Liver (tissue), 8 donors: ENCODE measurements at regions not wholly inside any gene's neighbourhood (a gene's known extent, or its start where the extent isn't known, plus 50 kb on each side); places are given as distances from the start of the nearest gene placed in this dataset.

Experiments used
- DNase-seq: peaks from one replicate; pipeline ENCODE4 v3.0.0-alpha.2; 2017; ENCODE audit warnings: low spot score
- H3K27ac ChIP-seq, 2 donors: one replicate each; pipeline ENCODE4 v1.7.0; 2013; ENCODE audit warnings: inconsistent platforms in 2 of 2, low read length in 2 of 2, control low read depth in 1 of 2, low read depth in 1 of 2, mild to moderate bottlenecking in 1 of 2
- H3K27me3 ChIP-seq, 4 donors: one replicate each; pipeline versions ENCODE4 v1.6.1 to v1.7.0; 2013; ENCODE audit warnings: low read length in 3 of 4, inconsistent platforms in 1 of 4, mild to moderate bottlenecking in 1 of 4, moderate library complexity in 1 of 4; ENCODE audit not compliant: control insufficient read depth in 4 of 4, insufficient read depth in 4 of 4
- H3K36me3 ChIP-seq, 4 donors: one replicate each; pipeline versions ENCODE4 v1.6.1 to v1.7.0; 2013; ENCODE audit warnings: low read length in 3 of 4, mild to moderate bottlenecking in 3 of 4, low read depth in 1 of 4, moderate library complexity in 1 of 4; ENCODE audit not compliant: control insufficient read depth in 4 of 4, insufficient read depth in 3 of 4
- H3K4me1 ChIP-seq, 4 donors: one replicate each; pipeline versions ENCODE4 v1.6.1 to v1.7.0; 2013; ENCODE audit warnings: low read length in 3 of 4, mild to moderate bottlenecking in 3 of 4, moderate library complexity in 1 of 4; ENCODE audit not compliant: control insufficient read depth in 4 of 4, insufficient read depth in 4 of 4
- H3K4me3 ChIP-seq, 3 donors: one replicate each; pipeline versions ENCODE4 v1.6.1 to v1.7.0; 2013; ENCODE audit warnings: low read length in 3 of 3, control low read depth in 1 of 3, low read depth in 1 of 3, mild to moderate bottlenecking in 1 of 3
- H3K9ac ChIP-seq, 2 donors: one replicate each; pipeline ENCODE4 v1.7.0; 2013; ENCODE audit warnings: low read length in 2 of 2, mild to moderate bottlenecking in 2 of 2, moderate library complexity in 2 of 2, control low read depth in 1 of 2, low read depth in 1 of 2
- H3K9me3 ChIP-seq, 4 donors: one replicate each; pipeline versions ENCODE4 v1.6.1 to v1.7.0; 2013; ENCODE audit warnings: low read length in 3 of 4; ENCODE audit not compliant: control insufficient read depth in 4 of 4
- EGR1 ChIP-seq, 2 donors: IDR thresholded peaks; 2 replicates each; pipeline ENCODE4 v1.6.1; 2016 to 2018; ENCODE audit warnings: antibody characterized with exemption in 2 of 2, low read depth in 2 of 2
- FOXA1 ChIP-seq: IDR thresholded peaks from 2 replicates; pipeline ENCODE4 v1.6.1; 2016; ENCODE audit warnings: antibody characterized with exemption
- FOXA2 ChIP-seq: IDR thresholded peaks from 2 replicates; pipeline ENCODE4 v1.6.1; 2016; ENCODE audit warnings: antibody characterized with exemption
- GABPA ChIP-seq, 2 donors: IDR thresholded peaks in 1 of 2; conservative IDR thresholded peaks in 1 of 2; 2 replicates each; pipeline ENCODE4 v1.6.1; 2016; ENCODE audit warnings: antibody characterized with exemption in 2 of 2, mild to moderate bottlenecking in 1 of 2, moderate library complexity in 1 of 2
- HNF4A ChIP-seq, 2 donors: conservative IDR thresholded peaks; 2 replicates each; pipeline ENCODE4 v1.6.1; 2016; ENCODE audit warnings: antibody characterized with exemption in 2 of 2, mild to moderate bottlenecking in 2 of 2
- HNF4G ChIP-seq: IDR thresholded peaks from 2 replicates; pipeline ENCODE4 v1.6.1; 2016; ENCODE audit warnings: antibody characterized with exemption
- JUND ChIP-seq, 2 donors: IDR thresholded peaks; 2 replicates each; pipeline ENCODE4 v1.6.1; 2016; ENCODE audit warnings: antibody characterized with exemption in 2 of 2
- NR2F2 ChIP-seq: IDR thresholded peaks from 2 replicates; pipeline ENCODE4 v1.6.1; 2016; ENCODE audit warnings: antibody characterized with exemption
- RAD21 ChIP-seq, 2 donors: IDR thresholded peaks; 2 replicates each; pipeline ENCODE4 v1.6.1; 2016; ENCODE audit warnings: antibody characterized with exemption in 2 of 2, mild to moderate bottlenecking in 2 of 2
- RXRA ChIP-seq, 2 donors: IDR thresholded peaks; 2 replicates each; pipeline ENCODE4 v1.6.1; 2017 to 2018; ENCODE audit warnings: antibody characterized with exemption in 2 of 2, mild to moderate bottlenecking in 1 of 2
- SP1 ChIP-seq: IDR thresholded peaks from 2 replicates; pipeline ENCODE4 v1.6.1; 2018; ENCODE audit warnings: antibody characterized with exemption, mild to moderate bottlenecking
- TAF1 ChIP-seq: conservative IDR thresholded peaks from 2 replicates; pipeline ENCODE4 v1.6.1; 2016; ENCODE audit warnings: antibody characterized with exemption, mild to moderate bottlenecking
- YY1 ChIP-seq: IDR thresholded peaks from 2 replicates; pipeline ENCODE4 v1.6.1; 2016; ENCODE audit warnings: antibody characterized with exemption, mild to moderate bottlenecking
- WGBS: extraction: QIAGEN DNeasy Blood & Tissue Kit; methylation state at CpG from one replicate; pipeline ENCODE4 v1.1.7; 2013; 5-methylcytosine and 5-hydroxymethylcytosine counted together
- TF ChIP-seq, protein P1 (sequence below): IDR thresholded peaks from 2 replicates; pipeline ENCODE4 v1.6.1; 2016; ENCODE audit warnings: antibody characterized with exemption
- TF ChIP-seq, protein P2 (sequence below): IDR thresholded peaks from 2 replicates; pipeline ENCODE4 v1.6.1; 2016; ENCODE audit warnings: antibody characterized with exemption
- TF ChIP-seq, protein P3 (sequence below): IDR thresholded peaks from 2 replicates; pipeline ENCODE4 v1.6.1; 2016; ENCODE audit warnings: antibody characterized with exemption
- TF ChIP-seq, protein P4 (sequence below): fragments of 150-350 bp; IDR thresholded peaks from 2 replicates; pipeline ENCODE4 v1.5.1; 2017; ENCODE audit warnings: improper control_type of control experiment, low read depth, low read length; ENCODE audit not compliant: missing input control
- TF ChIP-seq, protein P5 (sequence below): IDR thresholded peaks from 2 replicates; pipeline ENCODE4 v1.6.1; 2016; ENCODE audit warnings: antibody characterized with exemption, mild to moderate bottlenecking
- donor health status: healthy.
- donor health status: healthy.
- donor health status: healthy.
- donor health status: healthy.
- donor health status: healthy.

DNA sequence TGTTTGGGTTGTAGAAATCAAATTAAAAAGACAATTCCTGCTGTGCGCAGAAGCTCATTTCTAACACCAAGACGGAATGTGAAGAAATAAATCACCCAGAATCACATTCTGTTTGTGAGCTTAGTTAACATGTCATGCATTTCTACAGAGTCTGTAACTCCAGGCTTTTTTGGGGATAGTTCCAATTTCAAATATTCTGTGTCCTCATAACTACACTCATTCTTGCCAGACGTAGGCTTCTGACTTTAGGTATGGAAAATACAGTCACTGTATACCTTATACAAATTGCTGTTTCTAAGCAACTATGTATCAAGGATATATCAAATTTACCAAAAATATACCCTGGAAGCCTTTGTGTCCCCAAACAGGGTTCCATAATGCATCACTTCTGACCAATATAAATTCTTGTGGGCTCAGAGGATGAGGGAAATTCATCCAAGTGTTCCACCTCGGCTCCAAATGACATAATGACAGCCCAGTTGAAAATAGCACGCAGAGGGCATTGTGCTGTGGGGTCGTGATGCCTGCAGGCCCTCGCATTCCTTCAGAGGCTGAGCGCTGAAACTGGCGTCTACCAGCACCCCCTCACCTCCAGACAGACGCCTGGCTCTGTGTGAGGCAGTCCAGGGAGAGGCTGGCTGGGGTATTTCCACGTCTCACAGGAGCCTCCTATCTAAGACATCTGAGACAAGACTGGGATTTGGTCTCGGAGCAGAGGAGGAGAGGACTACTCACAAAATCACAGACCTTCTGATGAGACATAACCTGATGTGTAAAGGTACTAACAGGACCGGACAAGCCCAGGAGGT lies 79.8 kb downstream of the KLF4 start:
- no peak for DNase-seq
- 83% methylated on average over 13 of the region's 13 CpGs for WGBS
- no peak for TF ChIP-seq GABPA (IDR thresholded peaks at IDR 0.05 in 1 of 2, conservative IDR thresholded peaks at IDR 0.05 in 1 of 2)
- TF ChIP-seq RAD21 (IDR thresholded peaks at IDR 0.05): no peak
- TF ChIP-seq YY1: no peak
- TF ChIP-seq, protein P1, sequence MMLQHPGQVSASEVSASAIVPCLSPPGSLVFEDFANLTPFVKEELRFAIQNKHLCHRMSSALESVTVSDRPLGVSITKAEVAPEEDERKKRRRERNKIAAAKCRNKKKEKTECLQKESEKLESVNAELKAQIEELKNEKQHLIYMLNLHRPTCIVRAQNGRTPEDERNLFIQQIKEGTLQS: no peak
- TF ChIP-seq SP1: no peak
- TF ChIP-seq NR2F2: no peak
- no peak for TF ChIP-seq TAF1
- TF ChIP-seq FOXA1: no peak
- no peak for TF ChIP-seq EGR1 (IDR thresholded peaks at IDR 0.05; ENCODE audit: low read depth in 2 of 2)
- TF ChIP-seq HNF4A (conservative IDR thresholded peaks at IDR 0.05): no peak
- TF ChIP-seq JUND (IDR thresholded peaks at IDR 0.05): no peak
- TF ChIP-seq HNF4G: no peak
- TF ChIP-seq, protein P2, sequence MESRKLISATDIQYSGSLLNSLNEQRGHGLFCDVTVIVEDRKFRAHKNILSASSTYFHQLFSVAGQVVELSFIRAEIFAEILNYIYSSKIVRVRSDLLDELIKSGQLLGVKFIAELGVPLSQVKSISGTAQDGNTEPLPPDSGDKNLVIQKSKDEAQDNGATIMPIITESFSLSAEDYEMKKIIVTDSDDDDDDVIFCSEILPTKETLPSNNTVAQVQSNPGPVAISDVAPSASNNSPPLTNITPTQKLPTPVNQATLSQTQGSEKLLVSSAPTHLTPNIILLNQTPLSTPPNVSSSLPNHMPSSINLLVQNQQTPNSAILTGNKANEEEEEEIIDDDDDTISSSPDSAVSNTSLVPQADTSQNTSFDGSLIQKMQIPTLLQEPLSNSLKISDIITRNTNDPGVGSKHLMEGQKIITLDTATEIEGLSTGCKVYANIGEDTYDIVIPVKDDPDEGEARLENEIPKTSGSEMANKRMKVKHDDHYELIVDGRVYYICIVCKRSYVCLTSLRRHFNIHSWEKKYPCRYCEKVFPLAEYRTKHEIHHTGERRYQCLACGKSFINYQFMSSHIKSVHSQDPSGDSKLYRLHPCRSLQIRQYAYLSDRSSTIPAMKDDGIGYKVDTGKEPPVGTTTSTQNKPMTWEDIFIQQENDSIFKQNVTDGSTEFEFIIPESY: no peak
- TF ChIP-seq, protein P3, sequence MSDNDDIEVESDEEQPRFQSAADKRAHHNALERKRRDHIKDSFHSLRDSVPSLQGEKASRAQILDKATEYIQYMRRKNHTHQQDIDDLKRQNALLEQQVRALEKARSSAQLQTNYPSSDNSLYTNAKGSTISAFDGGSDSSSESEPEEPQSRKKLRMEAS: no peak
- no peak for TF ChIP-seq FOXA2
- TF ChIP-seq, protein P4, sequence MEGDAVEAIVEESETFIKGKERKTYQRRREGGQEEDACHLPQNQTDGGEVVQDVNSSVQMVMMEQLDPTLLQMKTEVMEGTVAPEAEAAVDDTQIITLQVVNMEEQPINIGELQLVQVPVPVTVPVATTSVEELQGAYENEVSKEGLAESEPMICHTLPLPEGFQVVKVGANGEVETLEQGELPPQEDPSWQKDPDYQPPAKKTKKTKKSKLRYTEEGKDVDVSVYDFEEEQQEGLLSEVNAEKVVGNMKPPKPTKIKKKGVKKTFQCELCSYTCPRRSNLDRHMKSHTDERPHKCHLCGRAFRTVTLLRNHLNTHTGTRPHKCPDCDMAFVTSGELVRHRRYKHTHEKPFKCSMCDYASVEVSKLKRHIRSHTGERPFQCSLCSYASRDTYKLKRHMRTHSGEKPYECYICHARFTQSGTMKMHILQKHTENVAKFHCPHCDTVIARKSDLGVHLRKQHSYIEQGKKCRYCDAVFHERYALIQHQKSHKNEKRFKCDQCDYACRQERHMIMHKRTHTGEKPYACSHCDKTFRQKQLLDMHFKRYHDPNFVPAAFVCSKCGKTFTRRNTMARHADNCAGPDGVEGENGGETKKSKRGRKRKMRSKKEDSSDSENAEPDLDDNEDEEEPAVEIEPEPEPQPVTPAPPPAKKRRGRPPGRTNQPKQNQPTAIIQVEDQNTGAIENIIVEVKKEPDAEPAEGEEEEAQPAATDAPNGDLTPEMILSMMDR: no peak
- TF ChIP-seq, protein P5, sequence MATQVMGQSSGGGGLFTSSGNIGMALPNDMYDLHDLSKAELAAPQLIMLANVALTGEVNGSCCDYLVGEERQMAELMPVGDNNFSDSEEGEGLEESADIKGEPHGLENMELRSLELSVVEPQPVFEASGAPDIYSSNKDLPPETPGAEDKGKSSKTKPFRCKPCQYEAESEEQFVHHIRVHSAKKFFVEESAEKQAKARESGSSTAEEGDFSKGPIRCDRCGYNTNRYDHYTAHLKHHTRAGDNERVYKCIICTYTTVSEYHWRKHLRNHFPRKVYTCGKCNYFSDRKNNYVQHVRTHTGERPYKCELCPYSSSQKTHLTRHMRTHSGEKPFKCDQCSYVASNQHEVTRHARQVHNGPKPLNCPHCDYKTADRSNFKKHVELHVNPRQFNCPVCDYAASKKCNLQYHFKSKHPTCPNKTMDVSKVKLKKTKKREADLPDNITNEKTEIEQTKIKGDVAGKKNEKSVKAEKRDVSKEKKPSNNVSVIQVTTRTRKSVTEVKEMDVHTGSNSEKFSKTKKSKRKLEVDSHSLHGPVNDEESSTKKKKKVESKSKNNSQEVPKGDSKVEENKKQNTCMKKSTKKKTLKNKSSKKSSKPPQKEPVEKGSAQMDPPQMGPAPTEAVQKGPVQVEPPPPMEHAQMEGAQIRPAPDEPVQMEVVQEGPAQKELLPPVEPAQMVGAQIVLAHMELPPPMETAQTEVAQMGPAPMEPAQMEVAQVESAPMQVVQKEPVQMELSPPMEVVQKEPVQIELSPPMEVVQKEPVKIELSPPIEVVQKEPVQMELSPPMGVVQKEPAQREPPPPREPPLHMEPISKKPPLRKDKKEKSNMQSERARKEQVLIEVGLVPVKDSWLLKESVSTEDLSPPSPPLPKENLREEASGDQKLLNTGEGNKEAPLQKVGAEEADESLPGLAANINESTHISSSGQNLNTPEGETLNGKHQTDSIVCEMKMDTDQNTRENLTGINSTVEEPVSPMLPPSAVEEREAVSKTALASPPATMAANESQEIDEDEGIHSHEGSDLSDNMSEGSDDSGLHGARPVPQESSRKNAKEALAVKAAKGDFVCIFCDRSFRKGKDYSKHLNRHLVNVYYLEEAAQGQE: no peak
- TF ChIP-seq RXRA (IDR thresholded peaks at IDR 0.05): no peak

More for the DNA sequence above, 79.8 kb downstream of the KLF4 start:
- H3K36me3 ChIP-seq: no peaks in the 10 kb centered on the region
- no peaks in the 10 kb centered on the region for H3K9me3 ChIP-seq
- no peak overlapping the region for H3K4me3 ChIP-seq
- peaks cover 0 to 4% (median 0%) of the 10 kb centered on the region in 4 donors for H3K27me3 ChIP-seq
- H3K4me1 ChIP-seq: no peaks in the 10 kb centered on the region
- H3K9ac ChIP-seq: no peak overlapping the region
- H3K27ac ChIP-seq: no peak overlapping the region
